GM23338 (cell line): ENCODE measurements at regions not wholly inside any gene's neighbourhood (a gene's known extent, or its start where the extent isn't known, plus 50 kb on each side); places are given as distances from the start of the nearest gene placed in this dataset.

Experiments
- ATAC-seq: fragments of 200-7000 bp; cut with Tn5 transposase; 3 replicates; pipeline ENCODE4 v1.9.1; 2020
- DNase-seq: peaks from one replicate; pipeline ENCODE4 v3.0.0-alpha.2; 2015; ENCODE audit warnings: low spot score
- H2AFZ ChIP-seq: fragments of 200-600 bp; sonication (generic); 2 replicates; pipeline ENCODE4 v1.8.0; 2016; ENCODE audit warnings: antibody characterized with exemption, mild to moderate bottlenecking, moderate library complexity
- H3F3A ChIP-seq: fragments of 200-600 bp; sonication (generic); replicated peaks from 2 replicates; pipeline ENCODE4 v1.8.0; 2017; ENCODE audit warnings: antibody characterized with exemption, mixed run types, low read depth
- H3K27ac ChIP-seq: fragments of 200-600 bp; sonication (generic); 2 replicates; pipeline ENCODE4 v1.6.1; 2016; ENCODE audit warnings: low read depth
- H3K27me3 ChIP-seq: fragments of 200-600 bp; sonication (generic); 2 replicates; pipeline ENCODE4 v1.8.0; 2016; ENCODE audit warnings: mild to moderate bottlenecking, mixed run types, moderate library complexity; ENCODE audit not compliant: insufficient read depth
- H3K36me3 ChIP-seq: fragments of 200-600 bp; sonication (generic); 2 replicates; pipeline ENCODE4 v1.8.0; 2016; ENCODE audit warnings: mild to moderate bottlenecking; ENCODE audit not compliant: insufficient read depth
- H3K4me1 ChIP-seq: fragments of 200-600 bp; sonication (generic); 2 replicates; pipeline ENCODE4 v1.8.0; 2016; ENCODE audit warnings: mild to moderate bottlenecking, moderate library complexity; ENCODE audit not compliant: insufficient read depth
- H3K4me2 ChIP-seq: fragments of 200-600 bp; sonication (generic); 2 replicates; pipeline ENCODE4 v1.7.1; 2017; ENCODE audit warnings: mixed run types
- H3K4me3 ChIP-seq: fragments of 200-600 bp; sonication (generic); 2 replicates; pipeline ENCODE4 v1.6.1; 2016; ENCODE audit warnings: mixed run types
- H3K79me2 ChIP-seq: fragments of 200-600 bp; sonication (generic); replicated peaks from 2 replicates; pipeline ENCODE4 v1.8.0; 2017; ENCODE audit warnings: mild to moderate bottlenecking; ENCODE audit not compliant: insufficient read depth
- H3K9me2 ChIP-seq: fragments of 200-600 bp; sonication (generic); 2 replicates; pipeline ENCODE4 v1.8.0; 2017; ENCODE audit not compliant: insufficient read depth
- H4K20me1 ChIP-seq: fragments of 200-600 bp; sonication (generic); replicated peaks from 2 replicates; pipeline ENCODE4 v1.8.0; 2017; ENCODE audit warnings: mild to moderate bottlenecking; ENCODE audit not compliant: insufficient read depth
- H3K27ac Mint-ChIP-seq: 2 replicates; pipeline ENCODE4 v1.8.0; 2020; ENCODE audit warnings: inconsistent platforms, mild to moderate bottlenecking, moderate library complexity, mixed read lengths
- H3K27me3 Mint-ChIP-seq: 3 replicates; pipeline ENCODE4 v1.8.0; 2022; ENCODE audit warnings: low read depth, mild to moderate bottlenecking, moderate library complexity, mixed read lengths, inconsistent platforms; ENCODE audit not compliant: insufficient read depth, poor library complexity
- H3K36me3 Mint-ChIP-seq: 3 replicates; pipeline ENCODE4 v1.8.0; 2021; ENCODE audit warnings: low read depth, mild to moderate bottlenecking, inconsistent platforms, moderate library complexity, mixed read lengths
- H3K4me1 Mint-ChIP-seq: 3 replicates; pipeline ENCODE4 v1.8.0; 2020; ENCODE audit warnings: mild to moderate bottlenecking, inconsistent platforms, mixed read lengths
- H3K4me3 Mint-ChIP-seq: 3 replicates; pipeline ENCODE4 v1.8.0; 2021; ENCODE audit warnings: moderate library complexity, mild to moderate bottlenecking, inconsistent platforms, mixed read lengths
- H3K9me3 Mint-ChIP-seq: 3 replicates; pipeline ENCODE4 v1.8.0; 2020; ENCODE audit warnings: moderate library complexity, mild to moderate bottlenecking, inconsistent platforms, mixed read lengths
- CREB1 ChIP-seq: fragments of 250-450 bp; sonication (Bioruptor Pico); IDR thresholded peaks from 2 replicates; pipeline ENCODE4 v1.5.0; 2020; ENCODE audit warnings: low read depth, mild to moderate bottlenecking, moderate library complexity
- CTCF ChIP-seq, 2 experiments: fragments of 200-600 bp in 1 of 2; sonication (generic) in 1 of 2; conservative IDR thresholded peaks; 2 replicates each; pipeline versions ENCODE4 v1.5.1 to v1.6.1; 2016 to 2017; ENCODE audit warnings: antibody characterized with exemption in 2 of 2, low read depth in 2 of 2, mild to moderate bottlenecking in 2 of 2, moderate library complexity in 1 of 2
- EZH2 ChIP-seq: fragments of 200-600 bp; sonication (generic); IDR thresholded peaks from one replicate; pipeline ENCODE4 v1.8.0; 2017; ENCODE audit warnings: antibody characterized with exemption, mild to moderate bottlenecking, low read depth; ENCODE audit not compliant: unreplicated experiment
- EZH2phosphoT487 ChIP-seq: fragments of 200-600 bp; sonication (generic); IDR thresholded peaks from one replicate; pipeline ENCODE4 v1.8.1; 2018; ENCODE audit warnings: antibody characterized with exemption; ENCODE audit not compliant: unreplicated experiment
- JUNB ChIP-seq: IDR thresholded peaks from one replicate; pipeline ENCODE4 v1.6.1; 2016; ENCODE audit warnings: antibody characterized with exemption; ENCODE audit not compliant: unreplicated experiment
- NANOG ChIP-seq: IDR thresholded peaks from 2 replicates; pipeline ENCODE4 v1.6.1; 2016; ENCODE audit warnings: antibody characterized with exemption, borderline replicate concordance
- POLR2AphosphoS5 ChIP-seq: IDR thresholded peaks from 2 replicates; pipeline ENCODE4 v1.6.1; 2016; ENCODE audit warnings: antibody characterized with exemption, low read depth
- REST ChIP-seq: IDR thresholded peaks from one replicate; pipeline ENCODE4 v1.6.1; 2018; ENCODE audit warnings: antibody characterized with exemption; ENCODE audit not compliant: unreplicated experiment
- STAT1 ChIP-seq: IDR thresholded peaks from one replicate; pipeline ENCODE4 v1.6.1; 2016; ENCODE audit warnings: antibody characterized with exemption; ENCODE audit not compliant: unreplicated experiment
- ZNF114 ChIP-seq: fragments of 250-450 bp; sonication (Bioruptor Pico); IDR thresholded peaks from 2 replicates; pipeline ENCODE4 v1.5.0; 2020; ENCODE audit warnings: mild to moderate bottlenecking, moderate library complexity
- ZNF331 ChIP-seq: fragments of 250-450 bp; sonication (Bioruptor Pico); IDR thresholded peaks from 2 replicates; pipeline ENCODE4 v1.5.0; 2020; ENCODE audit warnings: low read depth, mild to moderate bottlenecking, moderate library complexity
- TF ChIP-seq, protein P1 (sequence below): IDR thresholded peaks from 2 replicates; pipeline ENCODE4 v1.6.1; 2016; ENCODE audit warnings: antibody characterized with exemption
- TF ChIP-seq, protein P2 (sequence below): fragments of 250-450 bp; sonication (Bioruptor Pico); IDR thresholded peaks from 2 replicates; pipeline ENCODE4 v1.5.0; 2020; ENCODE audit warnings: mild to moderate bottlenecking, moderate library complexity

DNA sequence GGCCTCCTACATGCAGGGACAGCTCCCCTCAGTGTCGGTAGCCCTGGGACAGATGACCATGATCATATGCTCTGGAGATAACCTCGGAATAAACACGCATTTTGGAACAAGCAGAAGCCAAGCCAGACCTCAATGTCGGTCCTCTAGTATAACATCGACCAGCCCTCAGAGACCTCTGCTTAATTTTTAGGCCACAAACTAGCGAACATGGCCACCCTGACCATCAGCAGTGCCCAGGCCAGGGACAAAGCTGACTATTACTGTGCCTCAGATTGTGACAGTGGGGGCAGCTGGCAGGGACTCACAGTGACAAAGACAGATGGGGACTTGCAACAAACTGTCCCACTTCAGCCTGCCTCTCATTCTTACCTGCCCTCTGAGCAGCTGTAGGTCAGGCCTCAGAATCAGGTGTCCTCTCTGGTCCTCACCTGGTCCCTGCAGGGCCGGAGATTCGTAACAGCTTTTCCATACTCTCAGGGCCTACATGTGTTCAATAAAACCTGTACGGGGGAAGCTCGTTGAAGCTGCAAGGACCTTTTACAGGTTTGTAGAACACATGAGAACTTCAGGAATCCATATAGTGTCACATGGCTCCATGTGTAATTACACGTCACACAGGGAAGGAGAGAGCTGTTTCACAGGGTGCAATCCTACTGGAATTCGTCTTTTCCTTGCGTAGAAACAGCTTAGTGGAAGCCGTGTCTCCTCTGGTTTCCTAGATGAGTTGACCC, 72.8 kb upstream of the IGLL5 start:
- H3K27ac ChIP-seq = no peak overlapping the region
- no peak for ATAC-seq
- Mint-ChIP-seq H3K27me3 (peaks cover 62% of the 10 kb centered on the region), H3K4me1 (peaks cover 3% of the 10 kb centered on the region; the same call in 1 of the 3 replicates), H3K4me3 (no peak overlapping the region), H3K36me3 (no peaks in the 10 kb centered on the region), H3K27ac (no peak overlapping the region), H3K9me3 (no peaks in the 10 kb centered on the region)
- no peak overlapping the region for H3K4me2 ChIP-seq
- H3K4me3 ChIP-seq = no peak overlapping the region
- H3F3A ChIP-seq = no peaks in the 10 kb centered on the region
- no peaks in the 10 kb centered on the region for H3K36me3 ChIP-seq
- no peaks in the 10 kb centered on the region for H4K20me1 ChIP-seq
- H3K4me1 ChIP-seq = no peaks in the 10 kb centered on the region
- peaks cover 98% of the 10 kb centered on the region for H3K27me3 ChIP-seq
- 0 out of 2 replicates have a peak, but pooled peaks cover 2% of the 10 kb centered on the region for H3K9me2 ChIP-seq
- DNase-seq = no peak
- no peak overlapping the region for H2AFZ ChIP-seq
- TF ChIP-seq JUNB = no peak
- TF ChIP-seq, protein P1, sequence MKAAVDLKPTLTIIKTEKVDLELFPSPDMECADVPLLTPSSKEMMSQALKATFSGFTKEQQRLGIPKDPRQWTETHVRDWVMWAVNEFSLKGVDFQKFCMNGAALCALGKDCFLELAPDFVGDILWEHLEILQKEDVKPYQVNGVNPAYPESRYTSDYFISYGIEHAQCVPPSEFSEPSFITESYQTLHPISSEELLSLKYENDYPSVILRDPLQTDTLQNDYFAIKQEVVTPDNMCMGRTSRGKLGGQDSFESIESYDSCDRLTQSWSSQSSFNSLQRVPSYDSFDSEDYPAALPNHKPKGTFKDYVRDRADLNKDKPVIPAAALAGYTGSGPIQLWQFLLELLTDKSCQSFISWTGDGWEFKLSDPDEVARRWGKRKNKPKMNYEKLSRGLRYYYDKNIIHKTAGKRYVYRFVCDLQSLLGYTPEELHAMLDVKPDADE = no peak
- no peak for TF ChIP-seq EZH2
- TF ChIP-seq NANOG = no peak
- no peak for TF ChIP-seq REST
- TF ChIP-seq CREB1 (CRISPR knock-in tag) = no peak
- TF ChIP-seq POLR2AphosphoS5 = no peak
- no peak for TF ChIP-seq CTCF (conservative IDR thresholded peaks at IDR 0.05; ENCODE audit: low read depth in 2 of 2)
- TF ChIP-seq ZNF114 (CRISPR knock-in tag) = no peak
- TF ChIP-seq, protein P2, sequence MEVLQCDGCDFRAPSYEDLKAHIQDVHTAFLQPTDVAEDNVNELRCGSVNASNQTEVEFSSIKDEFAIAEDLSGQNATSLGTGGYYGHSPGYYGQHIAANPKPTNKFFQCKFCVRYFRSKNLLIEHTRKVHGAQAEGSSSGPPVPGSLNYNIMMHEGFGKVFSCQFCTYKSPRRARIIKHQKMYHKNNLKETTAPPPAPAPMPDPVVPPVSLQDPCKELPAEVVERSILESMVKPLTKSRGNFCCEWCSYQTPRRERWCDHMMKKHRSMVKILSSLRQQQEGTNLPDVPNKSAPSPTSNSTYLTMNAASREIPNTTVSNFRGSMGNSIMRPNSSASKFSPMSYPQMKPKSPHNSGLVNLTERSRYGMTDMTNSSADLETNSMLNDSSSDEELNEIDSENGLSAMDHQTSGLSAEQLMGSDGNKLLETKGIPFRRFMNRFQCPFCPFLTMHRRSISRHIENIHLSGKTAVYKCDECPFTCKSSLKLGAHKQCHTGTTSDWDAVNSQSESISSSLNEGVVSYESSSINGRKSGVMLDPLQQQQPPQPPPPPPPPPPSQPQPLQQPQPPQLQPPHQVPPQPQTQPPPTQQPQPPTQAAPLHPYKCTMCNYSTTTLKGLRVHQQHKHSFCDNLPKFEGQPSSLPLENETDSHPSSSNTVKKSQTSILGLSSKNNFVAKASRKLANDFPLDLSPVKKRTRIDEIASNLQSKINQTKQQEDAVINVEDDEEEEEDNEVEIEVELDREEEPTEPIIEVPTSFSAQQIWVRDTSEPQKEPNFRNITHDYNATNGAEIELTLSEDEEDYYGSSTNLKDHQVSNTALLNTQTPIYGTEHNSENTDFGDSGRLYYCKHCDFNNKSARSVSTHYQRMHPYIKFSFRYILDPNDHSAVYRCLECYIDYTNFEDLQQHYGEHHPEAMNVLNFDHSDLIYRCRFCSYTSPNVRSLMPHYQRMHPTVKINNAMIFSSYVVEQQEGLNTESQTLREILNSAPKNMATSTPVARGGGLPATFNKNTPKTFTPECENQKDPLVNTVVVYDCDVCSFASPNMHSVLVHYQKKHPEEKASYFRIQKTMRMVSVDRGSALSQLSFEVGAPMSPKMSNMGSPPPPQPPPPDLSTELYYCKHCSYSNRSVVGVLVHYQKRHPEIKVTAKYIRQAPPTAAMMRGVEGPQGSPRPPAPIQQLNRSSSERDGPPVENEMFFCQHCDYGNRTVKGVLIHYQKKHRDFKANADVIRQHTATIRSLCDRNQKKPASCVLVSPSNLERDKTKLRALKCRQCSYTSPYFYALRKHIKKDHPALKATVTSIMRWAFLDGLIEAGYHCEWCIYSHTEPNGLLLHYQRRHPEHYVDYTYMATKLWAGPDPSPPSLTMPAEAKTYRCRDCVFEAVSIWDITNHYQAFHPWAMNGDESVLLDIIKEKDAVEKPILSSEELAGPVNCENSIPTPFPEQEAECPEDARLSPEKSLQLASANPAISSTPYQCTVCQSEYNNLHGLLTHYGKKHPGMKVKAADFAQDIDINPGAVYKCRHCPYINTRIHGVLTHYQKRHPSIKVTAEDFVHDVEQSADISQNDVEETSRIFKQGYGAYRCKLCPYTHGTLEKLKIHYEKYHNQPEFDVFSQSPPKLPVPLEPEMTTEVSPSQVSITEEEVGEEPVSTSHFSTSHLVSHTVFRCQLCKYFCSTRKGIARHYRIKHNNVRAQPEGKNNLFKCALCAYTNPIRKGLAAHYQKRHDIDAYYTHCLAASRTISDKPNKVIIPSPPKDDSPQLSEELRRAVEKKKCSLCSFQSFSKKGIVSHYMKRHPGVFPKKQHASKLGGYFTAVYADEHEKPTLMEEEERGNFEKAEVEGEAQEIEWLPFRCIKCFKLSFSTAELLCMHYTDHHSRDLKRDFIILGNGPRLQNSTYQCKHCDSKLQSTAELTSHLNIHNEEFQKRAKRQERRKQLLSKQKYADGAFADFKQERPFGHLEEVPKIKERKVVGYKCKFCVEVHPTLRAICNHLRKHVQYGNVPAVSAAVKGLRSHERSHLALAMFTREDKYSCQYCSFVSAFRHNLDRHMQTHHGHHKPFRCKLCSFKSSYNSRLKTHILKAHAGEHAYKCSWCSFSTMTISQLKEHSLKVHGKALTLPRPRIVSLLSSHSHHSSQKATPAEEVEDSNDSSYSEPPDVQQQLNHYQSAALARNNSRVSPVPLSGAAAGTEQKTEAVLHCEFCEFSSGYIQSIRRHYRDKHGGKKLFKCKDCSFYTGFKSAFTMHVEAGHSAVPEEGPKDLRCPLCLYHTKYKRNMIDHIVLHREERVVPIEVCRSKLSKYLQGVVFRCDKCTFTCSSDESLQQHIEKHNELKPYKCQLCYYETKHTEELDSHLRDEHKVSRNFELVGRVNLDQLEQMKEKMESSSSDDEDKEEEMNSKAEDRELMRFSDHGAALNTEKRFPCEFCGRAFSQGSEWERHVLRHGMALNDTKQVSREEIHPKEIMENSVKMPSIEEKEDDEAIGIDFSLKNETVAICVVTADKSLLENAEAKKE (CRISPR knock-in tag) = no peak
- no peak for TF ChIP-seq STAT1
- TF ChIP-seq ZNF331 (CRISPR knock-in tag) = no peak
- no peak for TF ChIP-seq EZH2phosphoT487
- H3K79me2 ChIP-seq = no peaks in the 10 kb centered on the region
